Heart left ventricle (tissue), 13 donors: ENCODE measurements at regions not wholly inside any gene's neighbourhood (a gene's known extent, or its start where the extent isn't known, plus 50 kb on each side); places are given as distances from the start of the nearest gene placed in this dataset.

Experiments used
- CTCF ChIP-seq, 12 donors: fragments of 200-600 bp; sonication (generic) in 4 of 12; IDR thresholded peaks; one replicate each; pipeline versions ENCODE4 v1.5.0 to v1.8.0; 2018 to 2022; ENCODE audit warnings: antibody characterized with exemption in 12 of 12, mild to moderate bottlenecking in 5 of 12
- POLR2A ChIP-seq, 2 donors: fragments of 450-650 bp; IDR thresholded peaks; one replicate each; pipeline ENCODE4 v1.6.1; 2017; ENCODE audit warnings: antibody characterized with exemption in 2 of 2, mild to moderate bottlenecking in 2 of 2, moderate library complexity in 2 of 2
- donor health status: ischemic (EF 13 %, LVEDD 7.1; RV severe dilation, severe dysfunction).
- donor health status: DM: no; HTN: yes; CAD: no.
- donor health status: DM: no; HTN: no; CAD: no.
- donor health status: ischemic (EF 25% LVEDD 6.9; RV normal size, moderate dysfunction).
- donor health status: ischemic (EF 25% LVEDD 5.7; RV mildly dilated, moderate dysfunction).
- donor health status: ischemic (EF 35%, LVEDD 5.7; RV mildly dilated, moderate dysfunction).
- donor health status: nonischemic (EF 11% LVEDD 7.7; RV severe dilation, severe dysfunction).
- donor health status: DM: yes; HTN: yes; CAD: no.
- donor health status: PGD.
- donor health status: ischemic (EF 29% LVEDD 5.4; RV normal size, mild dysfunction).
- donor health status: nonischemic (EF 23%, LVEDD 6.1; RV moderate dilation, normal function).

GRCh38 chr1:96075704-96076455 is 645.7 kb upstream of the PTBP2 start:
- TF ChIP-seq POLR2A (IDR thresholded peaks at IDR 0.05) (no peak), CTCF (IDR thresholded peaks at IDR 0.05) (no peak)
